Type B pancreatic cell (in vitro differentiated cells): ENCODE measurements at regions not wholly inside any gene's neighbourhood (a gene's known extent, or its start where the extent isn't known, plus 50 kb on each side); places are given as distances from the start of the nearest gene placed in this dataset.

Source experiments
- DNase-seq: peaks from one replicate; pipeline ENCODE4 v3.0.0; 2021; ENCODE audit warnings: mixed read lengths; ENCODE audit not compliant: unreplicated experiment; ENCODE audit errors: extremely low spot score
- H3K27ac Mint-ChIP-seq: 2 replicates; pipeline ENCODE4 v1.8.0; 2021; ENCODE audit warnings: mild to moderate bottlenecking, mixed read lengths
- H3K27me3 Mint-ChIP-seq: 2 replicates; pipeline ENCODE4 v1.8.0; 2021; ENCODE audit warnings: mixed read lengths
- H3K36me3 Mint-ChIP-seq: 2 replicates; pipeline ENCODE4 v1.8.0; 2021; ENCODE audit warnings: mixed read lengths
- H3K4me1 Mint-ChIP-seq: one replicate; pipeline ENCODE4 v1.8.0; 2021; ENCODE audit warnings: mixed read lengths; ENCODE audit not compliant: unreplicated experiment
- H3K4me3 Mint-ChIP-seq: 2 replicates; pipeline ENCODE4 v1.8.0; 2021; ENCODE audit warnings: mild to moderate bottlenecking, mixed read lengths
- H3K9me3 Mint-ChIP-seq: 2 replicates; pipeline ENCODE4 v1.8.0; 2021; ENCODE audit warnings: mixed read lengths
- CTCF ChIP-seq: fragments of 200-600 bp; sonication (generic); conservative IDR thresholded peaks from 2 replicates; pipeline ENCODE4 v1.5.0; 2021; ENCODE audit warnings: antibody characterized with exemption, mild to moderate bottlenecking

GRCh38 chr2:122575076-122575475 lies 819.6 kb downstream of the TSN start:
- DNase-seq, result no peak
- H3K4me1 Mint-ChIP-seq, result no peaks in the 10 kb centered on the region
- H3K36me3 Mint-ChIP-seq, result no peaks in the 10 kb centered on the region
- no peaks in the 10 kb centered on the region for H3K27me3 Mint-ChIP-seq
- TF ChIP-seq CTCF, result no peak
- no peak overlapping the region for H3K4me3 Mint-ChIP-seq
- H3K27ac Mint-ChIP-seq, result no peak overlapping the region
- H3K9me3 Mint-ChIP-seq, result no peaks in the 10 kb centered on the region

- TF ChIP-seq CTCF, result no peak
- no peak overlapping the region for H3K27ac Mint-ChIP-seq
- H3K27me3 Mint-ChIP-seq, result no peaks in the 10 kb centered on the region
- no peaks in the 10 kb centered on the region for H3K9me3 Mint-ChIP-seq
- no peaks in the 10 kb centered on the region for H3K36me3 Mint-ChIP-seq
- DNase-seq, result no peak
- no peaks in the 10 kb centered on the region for H3K4me1 Mint-ChIP-seq
- H3K4me3 Mint-ChIP-seq, result no peak overlapping the region
These were observed 827.9 kb downstream of the TSN start for GRCh38 chr2:122583159-122583917.

- H3K36me3 Mint-ChIP-seq, result no peaks in the 10 kb centered on the region
- peaks cover 12% of the 10 kb centered on the region for H3K9me3 Mint-ChIP-seq
- H3K27ac Mint-ChIP-seq, result no peak overlapping the region
- DNase-seq, result no peak
- H3K4me1 Mint-ChIP-seq, result no peaks in the 10 kb centered on the region
- TF ChIP-seq CTCF, result no peak
- H3K27me3 Mint-ChIP-seq, result no peaks in the 10 kb centered on the region
- H3K4me3 Mint-ChIP-seq, result no peak overlapping the region
These were observed 835.1 kb downstream of the TSN start for GRCh38 chr2:122590524-122590923.

GRCh38 chr2:122595065-122595464 lies 839.6 kb downstream of the TSN start:
- no peak for TF ChIP-seq CTCF
- H3K27me3 Mint-ChIP-seq, result no peaks in the 10 kb centered on the region
- H3K36me3 Mint-ChIP-seq, result no peaks in the 10 kb centered on the region
- DNase-seq, result no peak
- peaks cover 4% of the 10 kb centered on the region for H3K4me1 Mint-ChIP-seq
- H3K27ac Mint-ChIP-seq, result no peak overlapping the region
- no peak overlapping the region for H3K4me3 Mint-ChIP-seq
- peaks cover 12% of the 10 kb centered on the region for H3K9me3 Mint-ChIP-seq

- Mint-ChIP-seq H3K4me3 (no peak overlapping the region), H3K27ac (peak overlapping the region; percentile 68), H3K36me3 (no peaks in the 10 kb centered on the region), H3K9me3 (peaks cover 9% of the 10 kb centered on the region), H3K27me3 (no peaks in the 10 kb centered on the region), H3K4me1 (peaks cover 4% of the 10 kb centered on the region)
- TF ChIP-seq CTCF, result no peak
- no peak for DNase-seq
These were observed 841.1 kb downstream of the TSN start for GRCh38 chr2:122596598-122596997.
